H9 (cell line): ENCODE measurements at regions not wholly inside any gene's neighbourhood (a gene's known extent, or its start where the extent isn't known, plus 50 kb on each side); places are given as distances from the start of the nearest gene placed in this dataset.
"Not testable (repeated sequence)": the region's sequence is repeated elsewhere in the genome, so short reads cannot be mapped to it uniquely, and the experiment has no call there.

Experiments used
- DNase-seq: peaks from one replicate; pipeline ENCODE4 v3.0.0-alpha.2; 2017
- H2AFZ ChIP-seq: one replicate; pipeline ENCODE4 v1.6.1; 2013; ENCODE audit warnings: mild to moderate bottlenecking, low read length, control low read depth, moderate library complexity
- H2AK5ac ChIP-seq: 2 replicates; pipeline ENCODE4 v1.6.1; 2013; ENCODE audit warnings: low read length, control low read depth, mixed read lengths; ENCODE audit not compliant: insufficient read length
- H2BK120ac ChIP-seq: one replicate; pipeline ENCODE4 v1.6.1; 2013; ENCODE audit warnings: low read depth, mild to moderate bottlenecking, low read length, control low read depth, inconsistent platforms; ENCODE audit not compliant: poor library complexity, severe bottlenecking
- H2BK12ac ChIP-seq: 2 replicates; pipeline ENCODE4 v1.6.1; 2013; ENCODE audit warnings: low read length, control low read depth, mixed read lengths, low read depth; ENCODE audit not compliant: insufficient read length
- H2BK15ac ChIP-seq: 2 replicates; pipeline ENCODE4 v1.6.1; 2013; ENCODE audit warnings: low read depth, low read length, control low read depth
- H2BK20ac ChIP-seq: one replicate; pipeline ENCODE4 v1.6.1; 2013; ENCODE audit warnings: low read depth, mild to moderate bottlenecking, low read length, control low read depth, inconsistent platforms; ENCODE audit not compliant: poor library complexity, severe bottlenecking
- H2BK5ac ChIP-seq: 2 replicates; pipeline ENCODE4 v1.6.1; 2013; ENCODE audit warnings: low read length, control low read depth, mixed read lengths; ENCODE audit not compliant: insufficient read length
- H3K14ac ChIP-seq: 2 replicates; pipeline ENCODE4 v1.6.1; 2013; ENCODE audit warnings: low read length, control low read depth; ENCODE audit not compliant: insufficient read depth
- H3K18ac ChIP-seq: 2 replicates; pipeline ENCODE4 v1.6.1; 2013; ENCODE audit warnings: low read depth, mild to moderate bottlenecking, mixed read lengths, low read length, control low read depth; ENCODE audit not compliant: insufficient read length
- H3K23ac ChIP-seq: 2 replicates; pipeline ENCODE4 v1.6.1; 2013; ENCODE audit warnings: low read length, control low read depth, mixed read lengths, low read depth; ENCODE audit not compliant: insufficient read length
- H3K23me2 ChIP-seq: 2 replicates; pipeline ENCODE4 v1.6.1; 2013; ENCODE audit warnings: low read depth, mild to moderate bottlenecking, mixed read lengths, low read length, control low read depth; ENCODE audit not compliant: insufficient read length, poor library complexity, severe bottlenecking
- H3K27ac ChIP-seq: 2 replicates; pipeline ENCODE4 v1.5.1; 2013; ENCODE audit warnings: low read length, control low read depth, mixed read lengths, low read depth; ENCODE audit not compliant: insufficient read length
- H3K27me3 ChIP-seq: 2 replicates; pipeline ENCODE4 v1.6.1; 2013; ENCODE audit warnings: low read length, control low read depth, inconsistent platforms; ENCODE audit not compliant: insufficient read depth
- H3K4ac ChIP-seq: 2 replicates; pipeline ENCODE4 v1.6.1; 2013; ENCODE audit warnings: low read depth, mild to moderate bottlenecking, control low read depth, inconsistent platforms, low read length, moderate library complexity
- H3K4me1 ChIP-seq: 2 replicates; pipeline ENCODE4 v1.6.1; 2013; ENCODE audit warnings: low read length, control low read depth, inconsistent platforms; ENCODE audit not compliant: insufficient read depth
- H3K4me2 ChIP-seq: 2 replicates; pipeline ENCODE4 v1.6.1; 2013; ENCODE audit warnings: low read length, control low read depth, mixed read lengths; ENCODE audit not compliant: insufficient read length, insufficient read depth
- H3K56ac ChIP-seq: 2 replicates; pipeline ENCODE4 v1.6.1; 2013; ENCODE audit warnings: low read depth, mild to moderate bottlenecking, mixed read lengths, low read length, control low read depth; ENCODE audit not compliant: insufficient read length
- H3K79me1 ChIP-seq: 2 replicates; pipeline ENCODE4 v1.6.1; 2013; ENCODE audit warnings: low read depth, mild to moderate bottlenecking, moderate library complexity, low read length, control low read depth, inconsistent platforms; ENCODE audit not compliant: insufficient read depth, poor library complexity, severe bottlenecking
- H3K79me2 ChIP-seq: 2 replicates; pipeline ENCODE4 v1.6.1; 2013; ENCODE audit warnings: low read length, control low read depth, inconsistent platforms; ENCODE audit not compliant: insufficient read depth
- H3K9ac ChIP-seq: 2 replicates; pipeline ENCODE4 v1.6.1; 2013; ENCODE audit warnings: low read length, control low read depth, mixed read lengths; ENCODE audit not compliant: insufficient read length; ENCODE audit errors: extremely low read depth
- H3K9me3 ChIP-seq: one replicate; pipeline ENCODE4 v1.6.1; 2013; ENCODE audit warnings: low read depth, low read length, inconsistent platforms; ENCODE audit not compliant: control insufficient read depth
- H3T11ph ChIP-seq: one replicate; pipeline ENCODE4 v1.6.1; 2013; ENCODE audit warnings: mild to moderate bottlenecking, low read length, control low read depth, inconsistent platforms
- H4K20me1 ChIP-seq: one replicate; pipeline ENCODE4 v1.6.1; 2013; ENCODE audit not compliant: control insufficient read depth, insufficient read length, insufficient read depth
- H4K5ac ChIP-seq: 2 replicates; pipeline ENCODE4 v1.6.1; 2013; ENCODE audit warnings: low read depth, mild to moderate bottlenecking, mixed read lengths, low read length, control low read depth; ENCODE audit not compliant: insufficient read length
- H4K8ac ChIP-seq: replicated peaks from 2 replicates; pipeline ENCODE4 v1.6.1; 2013; ENCODE audit warnings: low read length, control low read depth, mixed read lengths, low read depth; ENCODE audit not compliant: insufficient read length
- H4K91ac ChIP-seq: 2 replicates; pipeline ENCODE4 v1.6.1; 2013; ENCODE audit warnings: low read depth, mild to moderate bottlenecking, moderate library complexity, mixed read lengths, low read length, control low read depth; ENCODE audit not compliant: insufficient read length
- H3K27ac Mint-ChIP-seq, 3 experiments: 2 replicates in 2 of 3; 3 replicates in 1 of 3; pipeline ENCODE4 v1.8.0; 2020 to 2021; ENCODE audit warnings: mixed read lengths in 3 of 3, mild to moderate bottlenecking in 1 of 3, moderate library complexity in 1 of 3
- H3K27me3 Mint-ChIP-seq: 2 replicates; pipeline ENCODE4 v1.8.0; 2021; ENCODE audit warnings: low read depth, mild to moderate bottlenecking, moderate library complexity, mixed read lengths
- H3K36me3 Mint-ChIP-seq, 3 experiments: 2 replicates in 2 of 3; 3 replicates in 1 of 3; pipeline ENCODE4 v1.8.0; 2020 to 2021; ENCODE audit warnings: low read depth in 3 of 3, mixed read lengths in 3 of 3; ENCODE audit not compliant: insufficient read depth in 1 of 3
- H3K4me1 Mint-ChIP-seq, 2 experiments: 2 replicates each; pipeline ENCODE4 v1.8.0; 2020; ENCODE audit warnings: mixed read lengths in 2 of 2
- H3K4me3 Mint-ChIP-seq, 2 experiments: 2 replicates in 1 of 2; 3 replicates in 1 of 2; pipeline ENCODE4 v1.8.0; 2020 to 2021; ENCODE audit warnings: mild to moderate bottlenecking in 2 of 2, mixed read lengths in 2 of 2, moderate library complexity in 1 of 2
- H3K9me3 Mint-ChIP-seq, 2 experiments: 2 replicates in 1 of 2; 3 replicates in 1 of 2; pipeline ENCODE4 v1.8.0; 2020; ENCODE audit warnings: mild to moderate bottlenecking in 2 of 2, mixed read lengths in 2 of 2, moderate library complexity in 1 of 2
- WGBS: extraction: QIAGEN DNeasy Blood & Tissue Kit; methylation state at CpG from one replicate; pipeline ENCODE4 v1.1.7; 2013; ENCODE audit warnings: missing lambda C conversion rate, low lambda C conversion rate, mixed read lengths; ENCODE audit not compliant: insufficient read length; ENCODE audit errors: extremely low coverage; 5-methylcytosine and 5-hydroxymethylcytosine counted together
- TF ChIP-seq, protein P1 (sequence below): fragments of 200-600 bp; sonication (generic); conservative IDR thresholded peaks from 3 replicates; pipeline ENCODE4 v1.8.0; 2021; ENCODE audit warnings: antibody characterized with exemption, mild to moderate bottlenecking

DNA sequence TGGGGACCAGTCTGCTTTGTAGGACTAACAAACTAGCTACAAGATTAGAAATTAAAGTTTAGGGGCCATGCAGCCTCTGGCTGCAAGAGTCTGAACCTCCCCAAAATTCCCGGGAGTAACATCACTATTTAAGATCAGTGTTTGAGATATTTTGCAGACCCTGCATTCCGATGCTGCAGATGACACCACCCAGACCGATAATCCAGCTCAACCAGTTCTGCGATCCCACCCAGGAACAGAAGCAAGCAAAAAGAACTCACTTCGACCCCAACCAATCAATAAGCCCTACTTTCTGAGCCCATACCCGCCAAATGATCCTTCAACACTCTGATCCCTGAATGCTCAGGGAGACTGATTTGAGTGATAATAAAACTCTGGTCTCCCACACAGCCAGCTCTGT lies 877.8 kb downstream of the FAT4 start:
- no peak overlapping the region for H2AFZ ChIP-seq
- no peak overlapping the region for H2BK12ac ChIP-seq
- H3K23me2 ChIP-seq, result no peaks in the 10 kb centered on the region
- Mint-ChIP-seq H3K4me1 (peaks cover 4 to 5% of the 10 kb centered on the region in 2 experiments), H3K27ac (no peak overlapping the region; a peak in 1 of 7 replicates), H3K4me3 (no peak overlapping the region), H3K36me3 (peaks cover 0 to 2% (median 0%) of the 10 kb centered on the region in 3 experiments; a peak in 1 of 7 replicates), H3K27me3 (no peaks in the 10 kb centered on the region), H3K9me3 (no peaks in the 10 kb centered on the region)
- H3K18ac ChIP-seq, result no peak overlapping the region
- no peak overlapping the region for H3K9ac ChIP-seq
- no peak for DNase-seq
- no peak overlapping the region for H2AK5ac ChIP-seq
- no peak overlapping the region for H3K27ac ChIP-seq
- no peak overlapping the region for H4K8ac ChIP-seq
- H4K5ac ChIP-seq, result no peak overlapping the region
- H2BK5ac ChIP-seq, result no peak overlapping the region
- H3K4me2 ChIP-seq, result no peak overlapping the region
- H3K79me1 ChIP-seq, result no peaks in the 10 kb centered on the region
- H2BK20ac ChIP-seq, result no peak overlapping the region
- H3K4ac ChIP-seq, result no peak overlapping the region
- no peak overlapping the region for H3T11ph ChIP-seq
- no peaks in the 10 kb centered on the region for H3K4me1 ChIP-seq
- no peak overlapping the region for H2BK120ac ChIP-seq
- no CpG with 5 or more reads among the region's 6 CpGs for WGBS
- no peak overlapping the region for H3K56ac ChIP-seq
- no peak overlapping the region for H4K91ac ChIP-seq
- H4K20me1 ChIP-seq, result no peaks in the 10 kb centered on the region
- TF ChIP-seq, protein P1, sequence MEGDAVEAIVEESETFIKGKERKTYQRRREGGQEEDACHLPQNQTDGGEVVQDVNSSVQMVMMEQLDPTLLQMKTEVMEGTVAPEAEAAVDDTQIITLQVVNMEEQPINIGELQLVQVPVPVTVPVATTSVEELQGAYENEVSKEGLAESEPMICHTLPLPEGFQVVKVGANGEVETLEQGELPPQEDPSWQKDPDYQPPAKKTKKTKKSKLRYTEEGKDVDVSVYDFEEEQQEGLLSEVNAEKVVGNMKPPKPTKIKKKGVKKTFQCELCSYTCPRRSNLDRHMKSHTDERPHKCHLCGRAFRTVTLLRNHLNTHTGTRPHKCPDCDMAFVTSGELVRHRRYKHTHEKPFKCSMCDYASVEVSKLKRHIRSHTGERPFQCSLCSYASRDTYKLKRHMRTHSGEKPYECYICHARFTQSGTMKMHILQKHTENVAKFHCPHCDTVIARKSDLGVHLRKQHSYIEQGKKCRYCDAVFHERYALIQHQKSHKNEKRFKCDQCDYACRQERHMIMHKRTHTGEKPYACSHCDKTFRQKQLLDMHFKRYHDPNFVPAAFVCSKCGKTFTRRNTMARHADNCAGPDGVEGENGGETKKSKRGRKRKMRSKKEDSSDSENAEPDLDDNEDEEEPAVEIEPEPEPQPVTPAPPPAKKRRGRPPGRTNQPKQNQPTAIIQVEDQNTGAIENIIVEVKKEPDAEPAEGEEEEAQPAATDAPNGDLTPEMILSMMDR, result no peak
- H3K27me3 ChIP-seq, result no peaks in the 10 kb centered on the region
- H3K9me3 ChIP-seq, result no peaks in the 10 kb centered on the region
- H3K79me2 ChIP-seq, result no peaks in the 10 kb centered on the region
- H3K23ac ChIP-seq, result no peak overlapping the region
- H2BK15ac ChIP-seq, result no peak overlapping the region
- H3K14ac ChIP-seq, result no peak overlapping the region

DNA sequence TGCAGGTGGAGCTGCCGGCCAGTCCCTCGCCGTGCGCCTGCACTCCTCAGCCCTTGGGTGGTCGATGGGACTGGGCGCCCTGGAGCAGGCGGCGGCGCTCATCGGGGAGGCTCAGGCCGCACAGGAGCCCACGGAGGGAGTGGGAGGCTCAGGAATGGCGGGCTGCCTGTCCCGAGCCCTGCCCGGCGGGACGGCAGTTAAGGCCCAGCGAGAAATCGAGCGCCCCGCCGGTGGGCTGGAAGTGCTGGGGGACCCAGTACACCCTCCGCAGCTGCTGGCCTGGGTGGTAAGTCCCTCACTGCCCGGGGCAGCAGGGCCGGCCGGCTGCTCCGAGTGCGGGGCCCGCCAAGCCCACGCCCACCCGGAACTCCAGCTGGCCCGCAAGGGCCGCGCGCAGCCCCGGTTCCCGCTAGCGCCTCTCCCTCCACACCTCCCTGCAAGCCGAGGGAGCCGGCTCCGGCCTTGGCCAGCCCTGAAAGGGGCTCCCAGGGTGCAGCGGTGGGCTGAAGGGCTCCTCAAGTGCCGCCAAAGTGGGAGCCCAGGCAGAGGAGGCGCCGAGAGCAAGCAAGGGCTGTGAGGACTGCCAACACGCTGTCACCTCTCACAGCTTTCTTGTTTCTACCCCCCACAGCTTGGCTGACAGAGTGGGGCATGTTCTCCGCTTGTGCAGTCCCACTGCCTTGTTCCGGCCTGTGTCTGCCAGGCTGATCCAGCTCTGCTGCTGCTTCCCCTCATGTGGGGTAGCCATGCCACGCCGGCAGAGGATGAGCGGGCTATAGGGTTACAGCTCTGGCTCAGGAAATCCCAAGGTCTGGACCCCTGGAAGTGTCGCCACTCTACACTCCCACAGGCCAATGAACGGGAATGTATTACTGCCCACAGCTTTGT lies 886.7 kb downstream of the FAT4 start:
- not testable (repeated sequence) for H3K23ac ChIP-seq, H3T11ph ChIP-seq, H2BK5ac ChIP-seq, H3K23me2 ChIP-seq, H4K20me1 ChIP-seq, H2BK120ac ChIP-seq, H2BK15ac ChIP-seq, H3K9me3 Mint-ChIP-seq, H3K9ac ChIP-seq, H3K56ac ChIP-seq, H3K14ac ChIP-seq, H3K4ac ChIP-seq, H3K27ac Mint-ChIP-seq, H2BK12ac ChIP-seq, H3K4me1 ChIP-seq, H3K9me3 ChIP-seq, H3K27ac ChIP-seq, H3K4me1 Mint-ChIP-seq, H3K79me2 ChIP-seq, H4K5ac ChIP-seq, H2AK5ac ChIP-seq, H3K18ac ChIP-seq, DNase-seq, H4K8ac ChIP-seq, H3K79me1 ChIP-seq, H2AFZ ChIP-seq, H3K4me3 Mint-ChIP-seq, H3K27me3 Mint-ChIP-seq, H3K27me3 ChIP-seq, H3K4me2 ChIP-seq, H2BK20ac ChIP-seq, H4K91ac ChIP-seq
- peaks cover 0 to 11% (median 3%) of the 10 kb centered on the region in 3 experiments; a peak in 5 of 7 replicates for H3K36me3 Mint-ChIP-seq
- no CpG with 5 or more reads among the region's 53 CpGs for WGBS
